SK-N-SH (cell line): ENCODE measurements at regions not wholly inside any gene's neighbourhood (a gene's known extent, or its start where the extent isn't known, plus 50 kb on each side); places are given as distances from the start of the nearest gene placed in this dataset.

Experiments
- CTCF ChIA-PET: fragments of 300-600, 350-600 bp; formaldehyde crosslinking; extraction: SDS; loops from one replicate; lab custom pipeline; 2021; lab: Yijun Ruan, JAX
- POLR2A ChIA-PET: fragments of 350-600 bp; sonication (Branson Sonifier 250); formaldehyde crosslinking; extraction: SDS; loops from one replicate; lab custom pipeline; 2020; ENCODE audit warnings: antibody characterized with exemption, inconsistent platforms; lab: Yijun Ruan, JAX
- DNase-seq: peaks from one replicate; pipeline ENCODE4 v3.0.0; 2012
- H2AFZ ChIP-seq: fragments of 200-600 bp; sonication (generic); 2 replicates; pipeline ENCODE4 v1.8.1; 2016; ENCODE audit warnings: antibody characterized with exemption, mild to moderate bottlenecking, low read depth
- H3F3A ChIP-seq: fragments of 200-600 bp; sonication (generic); replicated peaks from 2 replicates; pipeline ENCODE3; 2016; ENCODE audit warnings: antibody characterized with exemption, mild to moderate bottlenecking; ENCODE audit not compliant: insufficient read depth
- H3K27ac ChIP-seq, 2 experiments: fragments of 200-500 bp in 1 of 2; fragments of 200-600 bp in 1 of 2; sonication (Bioruptor generic) in 1 of 2; sonication (generic), shearing (Covaris generic) in 1 of 2; 2 replicates each; pipeline versions ENCODE4 v1.5.1 to v1.6.1; 2014 to 2016; ENCODE audit warnings: low read depth in 2 of 2, inconsistent platforms in 1 of 2, low read length in 1 of 2, mild to moderate bottlenecking in 1 of 2, mixed read lengths in 1 of 2
- H3K27me3 ChIP-seq: fragments of 200-600 bp; sonication (generic), shearing (Covaris generic); 2 replicates; pipeline ENCODE4 v1.6.1; 2016; ENCODE audit warnings: mixed run types; ENCODE audit not compliant: insufficient read depth
- H3K36me3 ChIP-seq, 2 experiments: fragments of 200-500 bp in 1 of 2; fragments of 200-600 bp in 1 of 2; sonication (Bioruptor generic) in 1 of 2; sonication (generic) in 1 of 2; replicated peaks in 1 of 2; 2 replicates each; pipeline versions ENCODE3 to v1.5.1; 2014 to 2016; ENCODE audit warnings: low read length in 1 of 2, mild to moderate bottlenecking in 1 of 2; ENCODE audit not compliant: insufficient read depth in 2 of 2, control insufficient read depth in 1 of 2
- H3K4me1 ChIP-seq, 2 experiments: fragments of 200-500 bp in 1 of 2; fragments of 200-600 bp in 1 of 2; sonication (Bioruptor generic) in 1 of 2; sonication (generic), shearing (Covaris generic) in 1 of 2; 2 replicates each; pipeline versions ENCODE4 v1.5.1 to v1.6.1; 2014 to 2016; ENCODE audit warnings: low read depth in 1 of 2, low read length in 1 of 2, mixed run types in 1 of 2; ENCODE audit not compliant: insufficient read depth in 2 of 2, control insufficient read depth in 1 of 2
- H3K4me2 ChIP-seq: fragments of 200-600 bp; sonication (generic), shearing (Covaris generic); 2 replicates; pipeline ENCODE4 v1.6.1; 2017; ENCODE audit warnings: mixed run types
- H3K4me3 ChIP-seq, 2 experiments: fragments of 200-500 bp in 1 of 2; fragments of 200-600 bp in 1 of 2; sonication (Bioruptor generic) in 1 of 2; sonication (generic), shearing (Covaris generic) in 1 of 2; 2 replicates each; pipeline versions ENCODE4 v1.5.1 to v1.8.1; 2014 to 2016; ENCODE audit warnings: low read depth in 2 of 2, inconsistent platforms in 1 of 2, low read length in 1 of 2, mild to moderate bottlenecking in 1 of 2, mixed read lengths in 1 of 2, moderate library complexity in 1 of 2
- H3K79me2 ChIP-seq: fragments of 200-600 bp; sonication (generic); 2 replicates; pipeline ENCODE4 v1.8.1; 2017; ENCODE audit warnings: mild to moderate bottlenecking; ENCODE audit not compliant: insufficient read depth
- H3K9ac ChIP-seq: fragments of 200-600 bp; sonication (generic); 2 replicates; pipeline ENCODE4 v1.6.1; 2017; ENCODE audit warnings: mixed run types
- H3K9me2 ChIP-seq: fragments of 200-600 bp; sonication (generic); 2 replicates; pipeline ENCODE4 v1.6.1; 2017; ENCODE audit warnings: mixed run types
- H3K9me3 ChIP-seq: fragments of 200-600 bp; sonication (generic); 2 replicates; pipeline ENCODE4 v1.6.1; 2017; ENCODE audit warnings: mixed run types, mild to moderate bottlenecking, moderate library complexity
- H4K20me1 ChIP-seq: fragments of 200-600 bp; sonication (generic); 2 replicates; pipeline ENCODE4 v1.6.1; 2017; ENCODE audit warnings: mild to moderate bottlenecking, mixed run types; ENCODE audit not compliant: insufficient read depth
- EZH2phosphoT487 ChIP-seq: fragments of 200-600 bp; sonication (generic); IDR thresholded peaks from 2 replicates; pipeline ENCODE4 v1.6.1; 2017; ENCODE audit warnings: low read depth, mixed run types, mild to moderate bottlenecking, antibody characterized with exemption, moderate library complexity, borderline replicate concordance
- FOSL2 ChIP-seq: IDR thresholded peaks from 2 replicates; pipeline ENCODE4 v1.4.0; 2012; ENCODE audit warnings: low read depth, mild to moderate bottlenecking, moderate library complexity, borderline replicate concordance
- GABPA ChIP-seq: IDR thresholded peaks from 2 replicates; pipeline ENCODE4 v1.4.0; 2012; ENCODE audit warnings: low read depth, mild to moderate bottlenecking
- MEF2A ChIP-seq: IDR thresholded peaks from 2 replicates; pipeline ENCODE4 v1.4.0; 2012; ENCODE audit warnings: low read depth, borderline replicate concordance
- MXI1 ChIP-seq: IDR thresholded peaks from 2 replicates; pipeline ENCODE4 v1.6.1; 2012; ENCODE audit warnings: mild to moderate bottlenecking, low read depth, low read length, improper control_type of control experiment
- NFIC ChIP-seq: IDR thresholded peaks from 2 replicates; pipeline ENCODE4 v1.4.0; 2012; ENCODE audit warnings: borderline replicate concordance
- RAD21 ChIP-seq: IDR thresholded peaks from 2 replicates; pipeline ENCODE4 v1.6.1; 2012; ENCODE audit warnings: mild to moderate bottlenecking, low read length
- RXRA ChIP-seq: IDR thresholded peaks from 2 replicates; pipeline ENCODE4 v1.4.0; 2012; ENCODE audit warnings: low read depth, mild to moderate bottlenecking, borderline replicate concordance
- SIN3A ChIP-seq: IDR thresholded peaks from 2 replicates; pipeline ENCODE4 v1.6.1; 2012; ENCODE audit warnings: low read depth, mild to moderate bottlenecking, low read length, moderate library complexity, borderline replicate concordance
- TCF12 ChIP-seq: IDR thresholded peaks from 2 replicates; pipeline ENCODE4 v1.4.0; 2012
- TEAD4 ChIP-seq: IDR thresholded peaks from 2 replicates; pipeline ENCODE4 v1.4.0; 2012; ENCODE audit warnings: mild to moderate bottlenecking, borderline replicate concordance; ENCODE audit not compliant: insufficient read depth
- YY1 ChIP-seq: IDR thresholded peaks from 2 replicates; pipeline ENCODE4 v1.4.0; 2012; ENCODE audit warnings: low read depth, mild to moderate bottlenecking
- WGBS: methylation state at CpG from one replicate; pipeline ENCODE4 v1.1.6; 2017; ENCODE audit warnings: low lambda C conversion rate; 5-methylcytosine and 5-hydroxymethylcytosine counted together
- TF ChIP-seq, protein P1 (sequence below): IDR thresholded peaks from 2 replicates; pipeline ENCODE4 v1.4.0; 2012; ENCODE audit warnings: low read depth, borderline replicate concordance
- TF ChIP-seq, protein P2 (sequence below): fragments of 150-350 bp; IDR thresholded peaks from 2 replicates; pipeline ENCODE4 v1.6.1; 2016; ENCODE audit warnings: mild to moderate bottlenecking, low read depth, low read length

DNA sequence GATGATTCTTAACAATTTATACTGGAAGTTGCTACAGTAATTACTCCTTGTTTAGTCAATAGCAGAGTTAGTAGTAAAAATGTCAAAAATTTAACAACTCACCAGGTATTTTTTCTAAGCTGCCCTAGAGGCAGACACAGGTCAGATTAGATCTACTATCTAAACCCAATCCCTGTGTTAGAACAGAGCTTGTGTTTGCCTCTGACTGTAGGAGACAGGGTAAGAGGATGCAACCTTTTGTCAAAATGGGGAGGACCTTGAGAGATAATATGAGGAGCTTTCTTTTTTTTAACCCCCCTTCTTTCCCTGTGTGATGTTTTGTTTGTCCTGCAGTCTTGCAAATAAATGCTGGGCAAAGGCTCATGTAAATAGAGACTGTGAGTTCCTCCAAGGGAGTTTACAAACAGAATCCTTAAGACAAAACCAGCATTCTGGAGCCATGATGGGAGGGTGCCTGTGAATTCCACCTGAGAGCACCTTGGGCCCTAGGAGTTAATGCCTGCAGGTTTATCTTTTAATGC lies 353.1 kb downstream of the GATA3 start:
- Histone ChIP-seq H3K4me1 (no peaks in the 10 kb centered on the region; a peak in 2 of 4 replicates), H3K36me3 (no peaks in the 10 kb centered on the region), H3K9ac (no peak overlapping the region), H3K4me3 (no peak overlapping the region), H3K9me2 (no peaks in the 10 kb centered on the region), H3K9me3 (no peaks in the 10 kb centered on the region), H4K20me1 (no peaks in the 10 kb centered on the region), H2AFZ (no peak overlapping the region), H3K27ac (no peak overlapping the region), H3K4me2 (no peak overlapping the region), H3F3A (no peaks in the 10 kb centered on the region), H3K79me2 (no peaks in the 10 kb centered on the region), H3K27me3 (no peaks in the 10 kb centered on the region)
- no peak for DNase-seq
- ChIA-PET CTCF (interaction anchor here (1.5 kb wide), 1 partner anchor 14 kb away, joined by 4 read pairs; no protein-coding TSS in a partner anchor), POLR2A (no interaction called here)
- no peak for TF ChIP-seq TCF12
- TF ChIP-seq MEF2A: no peak
- no peak for TF ChIP-seq MXI1
- no peak for TF ChIP-seq RXRA
- no peak for TF ChIP-seq NFIC
- no peak for TF ChIP-seq EZH2phosphoT487

DNA sequence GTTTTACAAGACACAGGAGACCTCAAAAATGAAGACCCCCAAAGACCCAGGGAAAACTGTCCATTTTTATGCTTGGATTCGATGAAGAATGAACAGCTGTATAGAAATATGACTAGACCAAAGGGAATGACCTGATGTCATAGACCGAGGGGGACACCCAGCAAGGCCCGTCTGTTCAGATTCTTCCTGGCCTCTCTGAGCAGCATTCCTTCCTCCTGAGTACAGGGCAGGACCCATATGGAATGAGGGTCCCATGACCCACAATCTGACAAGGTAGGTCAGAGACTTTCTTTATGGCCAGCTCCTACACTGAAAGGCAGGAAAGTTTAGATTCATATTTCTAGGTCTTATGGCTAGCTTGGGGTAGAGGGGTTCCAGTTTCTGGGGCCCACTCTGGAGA lies 356.0 kb downstream of the GATA3 start:
- Histone ChIP-seq H3K27me3 (no peaks in the 10 kb centered on the region), H3K36me3 (no peaks in the 10 kb centered on the region), H3K4me1 (no peaks in the 10 kb centered on the region; a peak in 2 of 4 replicates), H3K9ac (no peak overlapping the region), H3K79me2 (no peaks in the 10 kb centered on the region), H3K9me3 (no peaks in the 10 kb centered on the region), H4K20me1 (no peaks in the 10 kb centered on the region), H3K4me3 (no peak overlapping the region), H2AFZ (no peak overlapping the region), H3F3A (no peaks in the 10 kb centered on the region), H3K27ac (no peak overlapping the region), H3K9me2 (no peaks in the 10 kb centered on the region), H3K4me2 (no peak overlapping the region)
- ChIA-PET POLR2A (no interaction called here), CTCF (interaction anchor here (0.6 kb wide), 1 partner anchor 13 kb away, joined by 3 read pairs; no protein-coding TSS in a partner anchor)
- 53% methylated on average over 3 of the region's 3 CpGs for WGBS
- no peak for TF ChIP-seq NFIC
- no peak for TF ChIP-seq SIN3A
- TF ChIP-seq, protein P1, sequence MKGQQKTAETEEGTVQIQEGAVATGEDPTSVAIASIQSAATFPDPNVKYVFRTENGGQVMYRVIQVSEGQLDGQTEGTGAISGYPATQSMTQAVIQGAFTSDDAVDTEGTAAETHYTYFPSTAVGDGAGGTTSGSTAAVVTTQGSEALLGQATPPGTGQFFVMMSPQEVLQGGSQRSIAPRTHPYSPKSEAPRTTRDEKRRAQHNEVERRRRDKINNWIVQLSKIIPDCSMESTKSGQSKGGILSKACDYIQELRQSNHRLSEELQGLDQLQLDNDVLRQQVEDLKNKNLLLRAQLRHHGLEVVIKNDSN: no peak
- no peak for TF ChIP-seq GABPA
- TF ChIP-seq TEAD4: no peak
- no peak for TF ChIP-seq EZH2phosphoT487
- no peak for TF ChIP-seq YY1
- TF ChIP-seq FOSL2: no peak
- TF ChIP-seq, protein P2, sequence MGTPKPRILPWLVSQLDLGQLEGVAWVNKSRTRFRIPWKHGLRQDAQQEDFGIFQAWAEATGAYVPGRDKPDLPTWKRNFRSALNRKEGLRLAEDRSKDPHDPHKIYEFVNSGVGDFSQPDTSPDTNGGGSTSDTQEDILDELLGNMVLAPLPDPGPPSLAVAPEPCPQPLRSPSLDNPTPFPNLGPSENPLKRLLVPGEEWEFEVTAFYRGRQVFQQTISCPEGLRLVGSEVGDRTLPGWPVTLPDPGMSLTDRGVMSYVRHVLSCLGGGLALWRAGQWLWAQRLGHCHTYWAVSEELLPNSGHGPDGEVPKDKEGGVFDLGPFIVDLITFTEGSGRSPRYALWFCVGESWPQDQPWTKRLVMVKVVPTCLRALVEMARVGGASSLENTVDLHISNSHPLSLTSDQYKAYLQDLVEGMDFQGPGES: no peak
- TF ChIP-seq RAD21: no peak
- no peak for DNase-seq
